Nephron progenitor cell (in vitro differentiated cells): ENCODE measurements at regions not wholly inside any gene's neighbourhood (a gene's known extent, or its start where the extent isn't known, plus 50 kb on each side); places are given as distances from the start of the nearest gene placed in this dataset.

ENCODE experiments used
- DNase-seq: peaks from one replicate; pipeline ENCODE4 v3.0.0; 2021
- H3K27ac Mint-ChIP-seq: 2 replicates; pipeline ENCODE4 v1.8.0; 2021; ENCODE audit warnings: mild to moderate bottlenecking, moderate library complexity, mixed read lengths
- H3K27me3 Mint-ChIP-seq: 2 replicates; pipeline ENCODE4 v1.8.0; 2021; ENCODE audit warnings: mild to moderate bottlenecking, low read depth, mixed read lengths; ENCODE audit not compliant: poor library complexity
- H3K36me3 Mint-ChIP-seq: 2 replicates; pipeline ENCODE4 v1.8.0; 2021; ENCODE audit warnings: low read depth, mixed read lengths
- H3K4me1 Mint-ChIP-seq: 2 replicates; pipeline ENCODE4 v1.8.0; 2021; ENCODE audit warnings: mixed read lengths
- H3K4me3 Mint-ChIP-seq: 2 replicates; pipeline ENCODE4 v1.8.0; 2021; ENCODE audit warnings: mild to moderate bottlenecking, moderate library complexity, mixed read lengths
- H3K9me3 Mint-ChIP-seq: 2 replicates; pipeline ENCODE4 v1.8.0; 2021; ENCODE audit warnings: mild to moderate bottlenecking, moderate library complexity, mixed read lengths
- CTCF ChIP-seq: fragments of 200-600 bp; sonication (generic); IDR thresholded peaks from 2 replicates; pipeline ENCODE4 v1.5.0; 2021; ENCODE audit warnings: antibody characterized with exemption

- no peak for DNase-seq
- H3K4me1 Mint-ChIP-seq: peaks cover 40% of the 10 kb centered on the region
- H3K9me3 Mint-ChIP-seq: no peaks in the 10 kb centered on the region
- no peak overlapping the region for H3K27ac Mint-ChIP-seq
- no peak for TF ChIP-seq CTCF
- H3K27me3 Mint-ChIP-seq: peaks cover 6% of the 10 kb centered on the region
- H3K36me3 Mint-ChIP-seq: no peaks in the 10 kb centered on the region
- no peak overlapping the region for H3K4me3 Mint-ChIP-seq
Observed at GRCh38 chr9:38149647-38150046, 80.6 kb upstream of the SHB start.

- no peak for DNase-seq
- TF ChIP-seq CTCF: no peak
- peaks cover 41% of the 10 kb centered on the region for H3K4me1 Mint-ChIP-seq
- H3K36me3 Mint-ChIP-seq: no peaks in the 10 kb centered on the region
- H3K27me3 Mint-ChIP-seq: peaks cover 13% of the 10 kb centered on the region
- H3K9me3 Mint-ChIP-seq: no peaks in the 10 kb centered on the region
- H3K27ac Mint-ChIP-seq: no peak overlapping the region
- no peak overlapping the region for H3K4me3 Mint-ChIP-seq
Observed at GRCh38 chr9:38146844-38147243, 77.8 kb upstream of the SHB start.

GRCh38 chr9:38145526-38146053, 76.6 kb upstream of the SHB start:
- Mint-ChIP-seq H3K4me3 (no peak overlapping the region), H3K4me1 (peaks cover 43% of the 10 kb centered on the region), H3K9me3 (no peaks in the 10 kb centered on the region), H3K36me3 (no peaks in the 10 kb centered on the region), H3K27me3 (peaks cover 21% of the 10 kb centered on the region), H3K27ac (no peak overlapping the region)
- no peak for TF ChIP-seq CTCF
- no peak for DNase-seq

- no peak for TF ChIP-seq CTCF
- DNase-seq: no peak
- Mint-ChIP-seq H3K27ac (no peak overlapping the region), H3K36me3 (no peaks in the 10 kb centered on the region), H3K9me3 (no peaks in the 10 kb centered on the region), H3K27me3 (peaks cover 22% of the 10 kb centered on the region), H3K4me1 (peaks cover 35% of the 10 kb centered on the region), H3K4me3 (no peak overlapping the region)
Observed at GRCh38 chr9:38144421-38144820, 75.4 kb upstream of the SHB start.

DNA sequence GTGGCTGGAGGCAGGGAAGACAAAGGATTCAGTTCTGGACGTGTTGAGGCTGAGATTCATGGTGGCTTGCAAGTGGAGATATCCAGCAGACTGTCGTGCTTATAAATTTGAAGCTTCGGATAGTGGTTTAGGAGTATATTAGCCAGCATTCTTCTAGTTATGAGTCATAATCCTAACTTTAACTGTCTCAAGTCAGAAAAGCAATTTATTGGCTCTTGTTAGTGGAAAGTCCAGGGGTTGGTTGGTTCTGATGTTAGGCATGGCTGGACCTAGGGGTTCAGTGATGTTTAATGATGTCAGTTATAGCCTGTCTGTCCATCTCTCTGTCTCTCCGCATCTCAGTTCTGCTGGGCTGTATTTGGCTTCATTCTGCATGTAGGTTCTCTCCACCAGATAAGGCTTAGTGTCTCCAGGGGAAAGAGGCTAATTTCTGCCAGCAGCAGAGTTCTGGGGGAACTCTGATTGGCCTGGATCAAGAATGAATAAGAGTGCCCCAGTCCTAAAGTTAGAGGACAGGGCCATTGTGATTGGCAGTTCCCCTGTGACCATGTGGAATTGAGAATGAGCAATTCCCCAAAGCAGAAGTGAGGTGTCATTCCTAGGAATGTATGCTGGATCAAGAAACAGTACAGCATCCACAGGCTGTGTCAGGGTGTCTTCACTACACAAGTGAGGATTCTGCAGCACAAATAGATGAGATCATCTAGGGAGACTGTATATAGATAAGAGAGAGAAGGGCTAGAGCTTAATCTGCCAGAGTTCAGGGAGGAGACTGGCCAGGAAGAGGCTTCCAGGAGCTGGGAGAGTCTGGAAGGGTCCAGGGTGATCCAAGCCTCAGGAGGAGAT, 72.9 kb upstream of the SHB start:
- H3K4me3 Mint-ChIP-seq: no peak overlapping the region
- no peak for DNase-seq

More for the DNA sequence above, 72.9 kb upstream of the SHB start:
- Mint-ChIP-seq H3K27ac (no peak overlapping the region), H3K36me3 (no peaks in the 10 kb centered on the region), H3K9me3 (no peaks in the 10 kb centered on the region), H3K4me1 (peaks cover 34% of the 10 kb centered on the region), H3K27me3 (peaks cover 31% of the 10 kb centered on the region)
- no peak for TF ChIP-seq CTCF
